ENCODE measurements at regions not wholly inside any gene's neighbourhood (a gene's known extent, or its start where the extent isn't known, plus 50 kb on each side); places are given as distances from the start of the nearest gene placed in this dataset.

- Histone ChIP-seq H3K27me3 (ENCODE audit: control insufficient read depth, insufficient read depth, low read length) (no peaks in the 10 kb centered on the region), H3K4me1 (ENCODE audit: control insufficient read depth, insufficient read depth, low read length) (no peaks in the 10 kb centered on the region), H3K36me3 (ENCODE audit: control insufficient read depth, insufficient read depth, low read length) (no peaks in the 10 kb centered on the region), H3K27ac (ENCODE audit: low read length) (no peak overlapping the region), H3K4me3 (ENCODE audit: low read length) (no peak overlapping the region), H3K9me3 (ENCODE audit: control insufficient read depth, insufficient read depth, low read length) (peaks cover 5% of the 10 kb centered on the region)
- 76% methylated on average over 3 of the region's 3 CpGs for WGBS (ENCODE audit: insufficient coverage)
- no peak for ATAC-seq
- H3K9me3 Mint-ChIP-seq, result peaks cover 15 to 31% of the 10 kb centered on the region in 2 donors
- no peaks in the 10 kb centered on the region for H3K4me1 Mint-ChIP-seq
- intact Hi-C loops (cut with micrococcal nuclease), result no loop called here
- H3K36me3 Mint-ChIP-seq, result peaks cover 11% of the 10 kb centered on the region
- H3K27ac Mint-ChIP-seq, result no peak overlapping the region
- no peak for TF ChIP-seq CTCF (IDR thresholded peaks at IDR 0.05)
- no peaks in the 10 kb centered on the region for H3K27me3 Mint-ChIP-seq (ENCODE audit: low read depth in 2 of 2)
- no peak for DNase-seq
- H3K4me3 Mint-ChIP-seq, result no peak overlapping the region
Observed at GRCh38 chr5:98258939-98259338, 514.5 kb upstream of the RGMB start.

- Histone ChIP-seq H3K4me3 (ENCODE audit: low read length) (no peak overlapping the region), H3K36me3 (ENCODE audit: control insufficient read depth, insufficient read depth, low read length) (no peaks in the 10 kb centered on the region), H3K4me1 (ENCODE audit: control insufficient read depth, insufficient read depth, low read length) (no peaks in the 10 kb centered on the region), H3K9me3 (ENCODE audit: control insufficient read depth, insufficient read depth, low read length) (peaks cover 5% of the 10 kb centered on the region), H3K27ac (ENCODE audit: low read length) (no peak overlapping the region), H3K27me3 (ENCODE audit: control insufficient read depth, insufficient read depth, low read length) (no peaks in the 10 kb centered on the region)
- Mint-ChIP-seq H3K4me1 (no peaks in the 10 kb centered on the region), H3K36me3 (peaks cover 11% of the 10 kb centered on the region), H3K4me3 (no peak overlapping the region), H3K27me3 (ENCODE audit: low read depth in 2 of 2) (no peaks in the 10 kb centered on the region), H3K27ac (no peak overlapping the region), H3K9me3 (peaks cover 15 to 29% of the 10 kb centered on the region in 2 donors)
- DNase-seq, result no peak
- no peak for ATAC-seq
- TF ChIP-seq CTCF (IDR thresholded peaks at IDR 0.05), result no peak
- intact Hi-C loops (cut with micrococcal nuclease), result no loop called here
- WGBS (ENCODE audit: insufficient coverage), result 86% methylated on average over 3 of the region's 3 CpGs
Observed at GRCh38 chr5:98259595-98259994, 513.9 kb upstream of the RGMB start.

GRCh38 chr5:98263084-98263483 is 510.4 kb upstream of the RGMB start:
- Mint-ChIP-seq H3K4me3 (no peak overlapping the region), H3K4me1 (no peaks in the 10 kb centered on the region), H3K27me3 (ENCODE audit: low read depth in 2 of 2) (no peaks in the 10 kb centered on the region), H3K36me3 (peaks cover 2% of the 10 kb centered on the region), H3K9me3 (peaks cover 10 to 24% of the 10 kb centered on the region in 2 donors), H3K27ac (no peak overlapping the region)
- no peaks in the 10 kb centered on the region for H3K36me3 ChIP-seq (ENCODE audit: control insufficient read depth, insufficient read depth, low read length)
- intact Hi-C loops (cut with micrococcal nuclease), result no loop called here
- no peak for TF ChIP-seq CTCF (IDR thresholded peaks at IDR 0.05)
- peaks cover 5% of the 10 kb centered on the region for H3K9me3 ChIP-seq (ENCODE audit: control insufficient read depth, insufficient read depth, low read length)
- H3K4me3 ChIP-seq (ENCODE audit: low read length), result no peak overlapping the region
- no peak for ATAC-seq
- H3K4me1 ChIP-seq (ENCODE audit: control insufficient read depth, insufficient read depth, low read length), result no peaks in the 10 kb centered on the region
- no peak overlapping the region for H3K27ac ChIP-seq (ENCODE audit: low read length)
- no peaks in the 10 kb centered on the region for H3K27me3 ChIP-seq (ENCODE audit: control insufficient read depth, insufficient read depth, low read length)
- WGBS (ENCODE audit: insufficient coverage), result 93% methylated on average over 2 of the region's 2 CpGs
- DNase-seq, result no peak

- no peaks in the 10 kb centered on the region for H3K36me3 ChIP-seq (ENCODE audit: control insufficient read depth, insufficient read depth, low read length)
- intact Hi-C loops (cut with micrococcal nuclease), result no loop called here
- H3K4me3 ChIP-seq (ENCODE audit: low read length), result no peak overlapping the region
- H3K27ac ChIP-seq (ENCODE audit: low read length), result no peak overlapping the region
- no peak for ATAC-seq
- no peak overlapping the region for H3K4me3 Mint-ChIP-seq
- 96% methylated on average over 6 of the region's 7 CpGs for WGBS (ENCODE audit: insufficient coverage)
- H3K27ac Mint-ChIP-seq, result no peak overlapping the region
- H3K4me1 ChIP-seq (ENCODE audit: control insufficient read depth, insufficient read depth, low read length), result no peaks in the 10 kb centered on the region
- no peaks in the 10 kb centered on the region for H3K4me1 Mint-ChIP-seq
- H3K9me3 ChIP-seq (ENCODE audit: control insufficient read depth, insufficient read depth, low read length), result peaks cover 4% of the 10 kb centered on the region
- no peak for TF ChIP-seq CTCF (IDR thresholded peaks at IDR 0.05)
- peaks cover 21 to 34% of the 10 kb centered on the region in 2 donors for H3K9me3 Mint-ChIP-seq
- H3K27me3 Mint-ChIP-seq (ENCODE audit: low read depth in 2 of 2), result no peaks in the 10 kb centered on the region
- no peaks in the 10 kb centered on the region for H3K36me3 Mint-ChIP-seq
- no peak for DNase-seq
- H3K27me3 ChIP-seq (ENCODE audit: control insufficient read depth, insufficient read depth, low read length), result no peaks in the 10 kb centered on the region
Observed at GRCh38 chr5:98268162-98268860, 505.2 kb upstream of the RGMB start.
